Panc1 (cell line): ENCODE measurements at regions not wholly inside any gene's neighbourhood (a gene's known extent, or its start where the extent isn't known, plus 50 kb on each side); places are given as distances from the start of the nearest gene placed in this dataset.

ENCODE experiments used
- ATAC-seq: fragments of 200-7000 bp; cut with Tn5 transposase; 2 replicates; pipeline ENCODE4 v1.9.1; 2020; ENCODE audit warnings: mild to moderate bottlenecking, moderate library complexity
- BruUV-seq: library from RNA; stranded (reverse); fragments of 400-500 nt; replicated peaks from 2 replicates; lab custom pipeline; 2021; lab: Mats Ljungman, UMichigan
- CTCF ChIA-PET: fragments of 300-600 bp; sonication (Branson Sonifier 250); formaldehyde crosslinking; loops from one replicate; lab custom pipeline; 2022; ENCODE audit warnings: antibody characterized with exemption; lab: Charles Lee
- POLR2A ChIA-PET: fragments of 300-600 bp; sonication (Branson Sonifier 250); formaldehyde crosslinking; loops from one replicate; lab custom pipeline; 2022; ENCODE audit warnings: antibody characterized with exemption; lab: Charles Lee
- DNase-seq: peaks from one replicate; pipeline ENCODE4 v3.0.0-alpha.2; 2010; ENCODE audit warnings: low read depth, low spot score
- H3K27ac ChIP-seq: 2 replicates; pipeline ENCODE4 v1.5.1; 2011; ENCODE audit warnings: mild to moderate bottlenecking, low read length, inconsistent platforms
- H3K27me3 ChIP-seq: fragments of 200-500 bp; sonication (Bioruptor generic); 2 replicates; pipeline ENCODE4 v1.6.0; 2014; ENCODE audit warnings: low read length, inconsistent platforms; ENCODE audit not compliant: control insufficient read depth, insufficient read depth
- H3K36me3 ChIP-seq: fragments of 200-500 bp; sonication (Bioruptor generic); 2 replicates; pipeline ENCODE4 v1.5.1; 2014; ENCODE audit warnings: inconsistent platforms, mild to moderate bottlenecking, low read length, moderate library complexity; ENCODE audit not compliant: control insufficient read depth, insufficient read depth
- H3K4me1 ChIP-seq: 2 replicates; pipeline ENCODE4 v1.5.1; 2011; ENCODE audit warnings: inconsistent platforms, mild to moderate bottlenecking, low read length, moderate library complexity; ENCODE audit not compliant: control insufficient read depth, insufficient read depth
- H3K4me3 ChIP-seq, 2 experiments: 2 replicates each; pipeline ENCODE4 v1.5.1; 2011 to 2012; ENCODE audit warnings: low read depth in 2 of 2, low read length in 2 of 2, mild to moderate bottlenecking in 2 of 2, inconsistent platforms in 1 of 2, moderate library complexity in 1 of 2
- H3K9me3 ChIP-seq: fragments of 200-500 bp; sonication (Bioruptor generic); 2 replicates; pipeline ENCODE4 v1.5.1; 2014; ENCODE audit warnings: low read depth, mild to moderate bottlenecking, inconsistent platforms, low read length, moderate library complexity; ENCODE audit not compliant: control insufficient read depth, insufficient read depth
- CTCF ChIP-seq: fragments of 450-650 bp; IDR thresholded peaks from 2 replicates; pipeline ENCODE4 v1.5.1; 2017; ENCODE audit warnings: mild to moderate bottlenecking
- POLR2AphosphoS5 ChIP-seq: IDR thresholded peaks from 2 replicates; pipeline ENCODE4 v1.6.1; 2012; ENCODE audit warnings: mild to moderate bottlenecking, low read depth, low read length, moderate library complexity
- REST ChIP-seq, 2 experiments: IDR thresholded peaks; 2 replicates each; pipeline ENCODE4 v1.6.1; 2011 to 2012; ENCODE audit warnings: low read depth in 2 of 2, control low read depth in 1 of 2, low read length in 1 of 2, mild to moderate bottlenecking in 1 of 2, moderate library complexity in 1 of 2; ENCODE audit not compliant: insufficient read depth in 1 of 2
- SIN3A ChIP-seq: IDR thresholded peaks from 2 replicates; pipeline ENCODE4 v1.6.1; 2012; ENCODE audit warnings: low read depth, mild to moderate bottlenecking, low read length, moderate library complexity, borderline replicate concordance; ENCODE audit not compliant: insufficient read depth
- TCF7L2 ChIP-seq: IDR thresholded peaks from 2 replicates; pipeline ENCODE4 v1.6.1; 2011; ENCODE audit warnings: mild to moderate bottlenecking, low read depth, low read length, inconsistent platforms
- in situ Hi-C: cut with HindIII; loops from 2 replicates; pipeline ENCODE4 v1.10.0; 2016; ENCODE audit warnings: low sequenced_read_pairs, low pct_unique_long_range_greater_than_20kb
- intact Hi-C: fragments of 100-400 bp; cut with micrococcal nuclease; formaldehyde crosslinking; loops from one replicate; pipeline ENCODE4 v1.10.0; 2022; ENCODE audit not compliant: unreplicated experiment

GRCh38 chr2:37472959-37473358, 128.5 kb downstream of the QPCT start:
- ChIA-PET CTCF (no interaction called here), POLR2A (no interaction called here)
- Histone ChIP-seq H3K36me3 (no peaks in the 10 kb centered on the region), H3K9me3 (no peaks in the 10 kb centered on the region), H3K27me3 (peaks cover 2% of the 10 kb centered on the region), H3K27ac (no peak overlapping the region), H3K4me3 (no peak overlapping the region), H3K4me1 (no peaks in the 10 kb centered on the region)
- no peak for DNase-seq
- no peak for TF ChIP-seq REST (IDR thresholded peaks at IDR 0.05; ENCODE audit: insufficient read depth in 1 of 2, low read depth in 2 of 2, low read length in 1 of 2)
- no peak for TF ChIP-seq SIN3A
- no peak for TF ChIP-seq TCF7L2
- TF ChIP-seq POLR2AphosphoS5 = no peak
- TF ChIP-seq CTCF = no peak
- intact Hi-C loops (no loop called here), in situ Hi-C loops (no loop called here)
- ATAC-seq = no peak
- no TSS peak for BruUV-seq

GRCh38 chr2:37476411-37476810, 132.0 kb downstream of the QPCT start:
- ATAC-seq = no peak
- in situ Hi-C loops = no loop called here
- no peak for DNase-seq
- H3K36me3 ChIP-seq = no peaks in the 10 kb centered on the region
- H3K9me3 ChIP-seq = no peaks in the 10 kb centered on the region
- POLR2A ChIA-PET = no interaction called here
- no peak overlapping the region for H3K4me3 ChIP-seq
- TF ChIP-seq CTCF (no peak), TCF7L2 (no peak), SIN3A (no peak), REST (IDR thresholded peaks at IDR 0.05; ENCODE audit: insufficient read depth in 1 of 2, low read depth in 2 of 2, low read length in 1 of 2) (no peak), POLR2AphosphoS5 (no peak)
- H3K27ac ChIP-seq = no peak overlapping the region
- BruUV-seq = no TSS peak
- CTCF ChIA-PET = no interaction called here
- intact Hi-C loops = no loop called here
- H3K4me1 ChIP-seq = no peaks in the 10 kb centered on the region
- H3K27me3 ChIP-seq = peaks cover 5% of the 10 kb centered on the region
